Tibial nerve (tissue), 4 donors: ENCODE measurements at regions not wholly inside any gene's neighbourhood (a gene's known extent, or its start where the extent isn't known, plus 50 kb on each side); places are given as distances from the start of the nearest gene placed in this dataset.

Experiments used
- CTCF ChIP-seq, 5 experiments: fragments of 200-600 bp in 3 of 5; fragments of 450-650 bp in 2 of 5; sonication (generic) in 3 of 5; IDR thresholded peaks; one replicate each; pipeline ENCODE4 v1.5.1; 2016 to 2019; ENCODE audit warnings: antibody characterized with exemption in 5 of 5, mild to moderate bottlenecking in 3 of 5, moderate library complexity in 2 of 5
- EP300 ChIP-seq, 2 donors: sonication (generic); formaldehyde crosslinking; IDR thresholded peaks; one replicate each; pipeline ENCODE4 v1.6.1; 2017; ENCODE audit warnings: antibody characterized with exemption in 2 of 2, mild to moderate bottlenecking in 1 of 2
- POLR2A ChIP-seq, 2 donors: fragments of 450-650 bp; IDR thresholded peaks; one replicate each; pipeline ENCODE4 v1.6.1; 2017; ENCODE audit warnings: antibody characterized with exemption in 2 of 2, mild to moderate bottlenecking in 2 of 2, moderate library complexity in 2 of 2

GRCh38 chr3:36232797-36233489 lies 147.4 kb upstream of the STAC start:
- TF ChIP-seq CTCF (IDR thresholded peaks at IDR 0.05) (no peak), POLR2A (IDR thresholded peaks at IDR 0.05) (no peak), EP300 (IDR thresholded peaks at IDR 0.05) (no peak)
